ENCODE measurements at regions not wholly inside any gene's neighbourhood (a gene's known extent, or its start where the extent isn't known, plus 50 kb on each side); places are given as distances from the start of the nearest gene placed in this dataset.
"Not testable (repeated sequence)": the region's sequence is repeated elsewhere in the genome, so short reads cannot be mapped to it uniquely, and the experiment has no call there.

DNA sequence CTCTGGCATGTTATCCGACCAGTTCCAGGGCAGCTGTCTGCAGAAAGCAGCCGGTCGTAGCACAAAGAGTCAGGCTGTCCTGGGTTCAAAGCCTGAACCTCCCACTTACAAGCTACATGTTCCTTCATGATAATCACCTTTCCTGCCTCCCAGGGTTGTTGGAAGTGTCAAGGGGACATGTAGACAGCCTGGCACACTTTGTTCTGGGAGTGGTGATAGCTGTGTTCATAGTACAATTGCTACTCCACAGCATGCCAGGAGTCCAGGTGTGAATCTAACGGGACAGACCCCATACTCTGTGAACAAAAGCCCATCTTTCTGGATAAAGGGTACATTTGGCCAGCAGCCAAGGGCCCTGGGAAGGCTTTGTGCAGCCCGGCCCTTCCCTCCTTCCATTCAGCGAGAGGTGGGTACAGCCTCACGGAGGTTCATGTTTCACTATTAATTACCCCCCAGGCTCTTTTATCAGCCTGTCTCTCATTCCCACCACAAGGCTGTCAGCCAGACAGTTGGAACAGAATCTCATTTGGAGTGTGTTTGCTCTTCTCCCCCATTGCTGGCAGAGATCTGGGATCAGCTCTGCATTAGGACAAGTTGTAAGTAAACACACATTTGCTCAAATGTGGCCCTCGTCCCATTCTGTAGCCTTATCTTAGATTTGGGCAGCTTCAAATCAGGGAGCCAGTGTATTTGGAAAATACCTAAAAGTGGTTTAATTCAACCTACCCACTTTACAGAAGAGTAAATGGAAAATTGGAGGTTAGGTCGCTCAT is 101.2 kb downstream of the PROP1 start:
- H3K9me3 ChIP-seq (ENCODE audit: low read depth), result not testable (repeated sequence)

DNA sequence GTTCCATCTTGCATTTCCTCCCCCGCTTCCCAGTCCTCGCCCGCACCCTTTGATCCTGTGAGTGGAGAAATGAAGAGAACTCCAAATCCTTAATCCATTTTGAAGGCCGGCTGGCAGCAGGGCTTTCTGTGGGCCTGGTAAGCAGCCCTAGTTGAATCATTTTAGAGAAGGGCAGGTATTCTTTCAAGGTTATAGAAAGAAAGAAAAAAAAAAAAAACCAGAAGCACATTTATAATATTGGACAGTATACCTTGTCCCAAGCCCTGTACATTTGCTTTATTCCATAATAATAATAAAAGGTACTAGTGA is 103.7 kb downstream of the PROP1 start:
- not testable (repeated sequence) for H3K4me1 ChIP-seq (ENCODE audit: low read depth); H3K4me3 ChIP-seq; H3K9me3 ChIP-seq (ENCODE audit: low read depth)

More for the DNA sequence above, 101.2 kb downstream of the PROP1 start:
- H3K4me3 ChIP-seq; H3K27me3 ChIP-seq; H3K27ac ChIP-seq; H3K4me1 ChIP-seq (ENCODE audit: low read depth); H3K36me3 ChIP-seq; DNase-seq (ENCODE audit: low read depth in 1 of 2, low spot score in 1 of 2): not testable (repeated sequence)

DNA sequence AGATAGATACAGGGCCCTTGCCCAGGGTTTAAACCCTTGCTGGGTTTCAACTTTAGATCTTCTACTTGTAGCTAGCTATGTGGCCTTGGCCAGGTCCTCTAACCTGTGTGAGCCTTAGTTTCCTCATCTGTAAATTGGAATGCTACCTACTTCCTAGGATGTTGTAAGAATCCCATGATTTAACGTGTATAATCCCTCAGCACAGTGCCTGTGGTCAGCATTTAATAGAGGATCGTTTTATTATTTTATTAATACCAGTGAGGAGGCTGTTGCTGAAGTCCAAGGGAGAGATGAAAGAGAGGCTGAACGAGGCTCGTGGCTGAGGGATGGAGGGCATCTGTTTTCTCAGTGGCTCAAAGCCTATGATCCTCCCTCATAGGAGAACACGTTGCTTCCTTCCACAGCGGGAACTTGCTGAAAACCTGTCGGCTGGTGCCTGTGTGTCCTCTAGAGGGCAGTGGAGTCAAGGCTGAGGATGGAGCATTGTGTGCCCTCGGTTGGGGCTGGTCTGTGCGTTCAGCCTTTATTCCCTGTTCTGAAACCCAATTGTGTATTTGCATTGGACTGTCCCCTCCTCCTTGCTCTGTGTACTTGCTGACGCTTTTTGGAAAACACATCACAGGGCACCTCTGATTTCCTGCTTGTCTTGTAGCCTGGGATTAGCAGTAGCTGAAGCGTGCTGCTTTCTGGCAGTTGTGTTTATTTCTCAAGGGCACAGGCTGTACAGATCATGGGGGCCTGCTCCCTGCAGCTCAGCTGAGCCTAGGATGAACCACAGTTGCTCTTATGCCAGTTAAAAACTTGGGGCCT is 104.3 kb downstream of the PROP1 start:
- not testable (repeated sequence) for H3K27ac ChIP-seq; H3K4me1 ChIP-seq (ENCODE audit: low read depth); H3K27me3 ChIP-seq; H3K36me3 ChIP-seq; H3K9me3 ChIP-seq (ENCODE audit: low read depth); H3K4me3 ChIP-seq; DNase-seq (ENCODE audit: low read depth in 1 of 2, low spot score in 1 of 2)

More for the DNA sequence above, 103.7 kb downstream of the PROP1 start:
- not testable (repeated sequence) for H3K27ac ChIP-seq; H3K36me3 ChIP-seq; H3K27me3 ChIP-seq; DNase-seq (ENCODE audit: low read depth in 1 of 2, low spot score in 1 of 2)

DNA sequence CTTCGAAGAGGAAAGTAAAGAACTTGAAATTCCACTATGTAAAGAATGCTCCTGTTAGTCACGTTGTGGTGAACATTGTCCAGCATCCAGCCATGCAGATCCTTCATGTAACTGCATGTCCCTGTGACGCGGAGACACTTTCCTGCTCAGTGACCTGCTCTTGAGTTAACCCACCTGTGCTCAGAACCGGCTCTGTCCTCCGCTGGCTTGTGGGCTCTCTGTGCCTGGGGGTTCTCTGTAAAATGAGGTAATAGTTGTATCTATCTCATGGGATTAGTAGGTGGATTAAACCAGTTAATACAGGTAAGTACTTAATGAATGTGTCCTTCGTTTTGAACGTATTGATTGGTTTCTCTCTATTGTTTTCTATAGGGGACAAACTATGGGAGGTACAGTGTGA is 100.6 kb upstream of the FAM153A start:
- H3K4me1 ChIP-seq (ENCODE audit: low read depth); H3K27me3 ChIP-seq; H3K9me3 ChIP-seq (ENCODE audit: low read depth); H3K27ac ChIP-seq; DNase-seq (ENCODE audit: low read depth in 1 of 2, low spot score in 1 of 2); H3K36me3 ChIP-seq; H3K4me3 ChIP-seq: not testable (repeated sequence)

DNA sequence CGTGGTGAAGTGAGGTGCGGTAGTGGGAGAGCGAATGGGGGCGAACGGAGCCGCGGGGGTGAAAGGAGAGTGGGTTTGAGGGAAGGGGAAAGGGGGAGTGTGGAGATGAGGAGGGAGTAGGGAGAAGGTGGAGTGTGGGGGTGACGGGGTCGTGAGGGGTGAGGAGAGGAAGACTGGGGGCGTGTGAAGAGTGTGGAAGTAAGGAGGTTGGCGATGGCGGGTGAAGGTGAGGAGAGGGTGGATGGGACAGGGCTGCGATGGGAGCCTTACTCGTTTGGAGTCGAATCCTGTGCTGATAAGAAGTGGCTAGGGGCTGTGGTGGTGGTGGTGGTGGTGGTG is 93.2 kb upstream of the FAM153A start:
- not testable (repeated sequence) for H3K27ac ChIP-seq; H3K27me3 ChIP-seq; H3K36me3 ChIP-seq; H3K4me1 ChIP-seq (ENCODE audit: low read depth); H3K9me3 ChIP-seq (ENCODE audit: low read depth)
- H3K4me3 ChIP-seq, result peak overlapping the region; percentile 40
- peak in 1 of 2 donors; percentile 2 for DNase-seq (ENCODE audit: low read depth in 1 of 2, low spot score in 1 of 2)

DNA sequence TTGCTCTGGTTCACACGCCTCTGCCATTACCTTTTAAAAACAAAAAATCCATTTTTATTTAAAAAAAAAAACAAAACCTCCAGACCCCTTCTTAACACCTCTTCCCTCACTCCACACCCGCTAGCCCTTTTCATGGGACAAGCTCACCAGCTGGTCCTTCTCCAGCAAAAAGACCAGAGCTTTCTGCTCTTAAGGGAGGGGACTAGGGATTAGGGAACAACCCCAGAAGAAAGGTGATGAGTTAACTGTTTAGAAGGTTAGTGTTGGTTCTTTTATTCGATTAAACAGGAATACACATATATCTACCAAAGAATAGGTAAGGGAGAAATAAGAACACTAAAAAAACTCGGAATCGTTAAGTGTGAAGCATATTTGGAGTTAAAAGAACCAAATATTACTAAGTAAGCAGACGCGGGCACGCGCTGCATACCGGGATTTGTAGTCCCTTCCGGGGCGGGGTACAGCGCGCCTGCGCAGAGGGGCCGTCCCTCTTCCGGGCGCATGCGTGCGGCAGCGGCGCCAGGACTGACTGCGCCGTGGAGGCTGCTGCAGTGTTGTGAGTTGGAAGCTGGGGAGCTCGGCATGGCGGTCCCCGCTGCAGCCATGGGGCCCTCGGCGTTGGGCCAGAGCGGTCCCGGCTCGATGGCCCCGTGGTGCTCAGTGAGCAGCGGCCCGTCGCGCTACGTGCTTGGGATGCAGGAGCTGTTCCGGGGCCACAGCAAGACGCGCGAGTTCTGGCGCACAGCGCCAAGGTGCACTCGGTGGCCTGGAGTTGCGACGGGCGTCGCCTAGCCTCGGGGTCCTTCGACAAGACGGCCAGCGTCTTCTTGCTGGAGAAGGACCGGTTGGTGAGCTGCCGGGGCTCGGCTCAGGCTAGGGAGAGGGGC is 92.6 kb upstream of the FAM153A start:
- DNase-seq (ENCODE audit: low read depth in 1 of 2, low spot score in 1 of 2), result peak in 1 of 2 donors; percentile 0
- not testable (repeated sequence) for H3K36me3 ChIP-seq; H3K27me3 ChIP-seq; H3K4me1 ChIP-seq (ENCODE audit: low read depth); H3K27ac ChIP-seq; H3K9me3 ChIP-seq (ENCODE audit: low read depth)
- peak overlapping the region; percentile 40 for H3K4me3 ChIP-seq

DNA sequence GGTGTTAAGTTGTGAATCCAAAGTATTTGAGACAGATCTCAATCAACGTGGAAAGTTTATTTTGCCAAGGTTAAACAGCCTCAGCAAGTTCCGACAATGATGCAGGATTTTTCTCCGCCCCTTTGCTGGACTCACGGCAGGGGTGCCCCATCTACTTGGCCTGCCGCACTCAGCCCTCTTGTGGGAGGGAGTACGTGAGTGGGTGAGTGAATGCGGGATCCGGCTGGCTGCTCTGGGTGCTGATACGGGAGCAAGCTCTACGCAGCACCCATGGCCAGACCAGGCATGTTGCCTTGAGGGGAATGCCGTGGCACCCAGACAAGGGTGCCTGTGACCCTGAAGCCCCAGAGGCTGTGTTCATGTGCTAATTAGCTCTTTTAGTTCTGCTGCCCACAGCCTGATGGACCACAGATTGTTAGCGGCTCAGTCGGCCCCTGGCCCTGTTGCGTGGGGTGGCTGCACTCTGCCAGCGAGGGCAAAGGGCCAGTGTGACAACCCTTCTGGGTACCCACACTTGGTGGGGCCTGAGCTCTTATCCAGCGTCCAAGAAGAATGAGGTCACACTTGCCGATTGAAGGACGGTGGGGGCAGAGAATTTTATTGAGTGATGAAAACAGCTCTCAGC is 81.2 kb upstream of the FAM153A start:
- H3K27me3 ChIP-seq; DNase-seq (ENCODE audit: low read depth in 1 of 2, low spot score in 1 of 2); H3K27ac ChIP-seq; H3K36me3 ChIP-seq; H3K9me3 ChIP-seq (ENCODE audit: low read depth); H3K4me3 ChIP-seq; H3K4me1 ChIP-seq (ENCODE audit: low read depth): not testable (repeated sequence)

DNA sequence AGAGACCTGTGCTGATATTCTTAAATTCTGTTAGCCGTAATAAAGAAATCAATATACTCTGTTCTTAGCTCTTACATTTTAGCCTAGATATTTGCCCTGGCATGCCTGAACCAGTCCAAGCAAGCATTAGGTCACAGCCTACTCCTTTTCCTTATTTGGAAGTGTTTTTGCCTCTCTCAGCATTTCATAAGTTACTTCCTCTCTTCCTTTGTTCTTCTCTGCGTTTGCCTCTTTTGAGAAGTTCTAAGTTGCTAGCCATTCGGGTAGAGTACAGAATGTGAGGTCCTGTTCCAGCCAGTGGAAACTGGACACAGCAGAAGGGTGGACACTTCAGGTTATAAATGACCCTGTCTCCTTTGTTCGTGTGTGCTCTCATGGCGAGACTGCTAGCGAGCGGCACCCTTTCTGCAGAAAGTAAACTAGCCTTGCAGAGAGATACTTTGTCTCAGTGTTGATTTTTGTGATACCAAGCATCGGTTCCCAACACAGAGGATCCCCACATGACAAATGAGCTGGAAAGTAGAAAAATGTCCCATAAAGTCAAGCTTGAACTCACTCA is 75.0 kb upstream of the FAM153A start:
- not testable (repeated sequence) for H3K36me3 ChIP-seq, H3K27ac ChIP-seq

DNA sequence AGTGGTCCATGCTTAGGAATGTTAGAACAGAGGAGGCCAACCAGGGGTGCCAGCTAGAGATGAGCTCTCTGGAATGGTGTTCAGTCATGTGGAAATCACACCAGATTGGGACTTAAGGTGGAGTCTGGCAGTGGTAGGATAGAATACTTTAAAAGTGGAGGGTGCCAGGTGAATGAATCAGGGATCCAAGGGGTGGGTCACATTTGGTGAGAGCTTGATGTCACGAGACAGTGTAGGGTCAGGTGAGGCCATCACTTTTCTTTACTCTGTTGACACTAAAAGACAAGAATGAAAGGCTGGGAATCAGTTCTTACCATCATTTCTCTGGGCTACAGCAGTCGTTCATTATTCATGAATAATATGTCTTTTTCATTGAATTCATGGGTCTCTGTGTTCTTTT is 73.8 kb upstream of the FAM153A start:
- not testable (repeated sequence) for H3K27ac ChIP-seq; H3K4me3 ChIP-seq; DNase-seq (ENCODE audit: low read depth in 1 of 2, low spot score in 1 of 2); H3K36me3 ChIP-seq; H3K27me3 ChIP-seq; H3K4me1 ChIP-seq (ENCODE audit: low read depth); H3K9me3 ChIP-seq (ENCODE audit: low read depth)

More for the DNA sequence above, 75.0 kb upstream of the FAM153A start:
- not testable (repeated sequence) for DNase-seq (ENCODE audit: low read depth in 1 of 2, low spot score in 1 of 2); H3K9me3 ChIP-seq (ENCODE audit: low read depth); H3K4me3 ChIP-seq; H3K27me3 ChIP-seq; H3K4me1 ChIP-seq (ENCODE audit: low read depth)

DNA sequence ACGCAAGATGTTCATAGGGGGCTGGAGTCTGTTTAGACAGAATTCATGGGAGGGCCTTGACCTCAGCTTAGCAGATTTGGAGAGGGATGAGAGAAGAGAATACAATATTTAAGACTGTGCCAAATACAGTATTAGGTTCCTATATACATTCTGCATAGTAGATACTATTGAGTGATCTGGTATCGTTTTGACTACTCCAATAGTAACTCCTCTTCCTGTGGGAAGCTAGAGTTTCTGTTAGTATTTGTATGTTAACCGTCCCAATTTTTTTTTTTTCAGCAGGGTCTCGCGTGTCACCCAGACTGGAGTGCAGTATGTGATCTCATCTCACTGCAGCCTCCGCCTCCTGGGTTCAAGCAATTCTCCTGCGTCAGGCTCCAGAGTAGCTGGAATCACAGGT is 65.2 kb upstream of the FAM153A start:
- not testable (repeated sequence) for H3K4me3 ChIP-seq

DNA sequence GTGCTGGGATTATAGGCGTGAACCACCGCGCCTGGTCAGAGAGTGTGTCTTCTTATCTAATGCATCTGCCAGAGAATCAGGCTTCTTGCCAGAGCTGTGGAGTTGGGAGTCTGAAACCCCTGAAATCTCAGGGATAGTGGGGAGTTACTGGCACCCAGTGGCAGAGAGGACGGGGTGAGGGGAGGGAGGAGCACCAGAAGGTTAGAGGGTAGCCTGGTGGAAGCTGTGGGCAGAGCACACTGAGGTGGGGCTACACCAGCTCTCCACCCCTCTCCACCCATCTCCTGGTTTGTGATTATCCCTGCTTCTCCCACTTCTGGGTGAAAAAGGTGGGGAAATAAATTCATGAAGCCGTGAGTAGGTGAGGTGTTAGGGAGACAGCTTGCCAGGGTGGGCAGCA is 63.9 kb upstream of the FAM153A start:
- not testable (repeated sequence) for H3K4me3 ChIP-seq; H3K27ac ChIP-seq; H3K4me1 ChIP-seq (ENCODE audit: low read depth); DNase-seq (ENCODE audit: low read depth in 1 of 2, low spot score in 1 of 2); H3K36me3 ChIP-seq; H3K27me3 ChIP-seq; H3K9me3 ChIP-seq (ENCODE audit: low read depth)

More for the DNA sequence above, 65.2 kb upstream of the FAM153A start:
- H3K9me3 ChIP-seq (ENCODE audit: low read depth); H3K4me1 ChIP-seq (ENCODE audit: low read depth); H3K36me3 ChIP-seq; H3K27ac ChIP-seq; H3K27me3 ChIP-seq; DNase-seq (ENCODE audit: low read depth in 1 of 2, low spot score in 1 of 2): not testable (repeated sequence)

DNA sequence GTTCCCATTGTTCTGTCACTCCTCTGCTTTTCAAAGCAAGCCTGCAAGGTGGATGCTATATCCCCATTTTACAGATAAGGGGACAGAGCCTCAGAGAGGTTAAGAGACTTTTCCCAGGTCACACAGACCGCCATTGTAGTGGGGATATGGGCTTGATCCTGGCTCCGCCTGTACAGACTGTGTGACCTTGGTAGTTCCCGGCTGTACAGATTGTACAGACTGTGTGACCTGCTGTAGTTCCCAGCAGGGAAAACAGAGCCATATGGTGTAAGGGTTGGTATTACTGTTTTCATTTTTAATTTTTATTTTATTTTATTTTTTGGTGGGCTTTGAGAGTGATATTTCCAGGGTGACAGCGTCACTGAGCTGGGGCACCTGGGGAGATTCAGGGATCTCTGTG is 63.2 kb upstream of the FAM153A start:
- H3K4me3 ChIP-seq; DNase-seq (ENCODE audit: low read depth in 1 of 2, low spot score in 1 of 2); H3K27ac ChIP-seq; H3K4me1 ChIP-seq (ENCODE audit: low read depth); H3K27me3 ChIP-seq; H3K9me3 ChIP-seq (ENCODE audit: low read depth); H3K36me3 ChIP-seq: not testable (repeated sequence)

DNA sequence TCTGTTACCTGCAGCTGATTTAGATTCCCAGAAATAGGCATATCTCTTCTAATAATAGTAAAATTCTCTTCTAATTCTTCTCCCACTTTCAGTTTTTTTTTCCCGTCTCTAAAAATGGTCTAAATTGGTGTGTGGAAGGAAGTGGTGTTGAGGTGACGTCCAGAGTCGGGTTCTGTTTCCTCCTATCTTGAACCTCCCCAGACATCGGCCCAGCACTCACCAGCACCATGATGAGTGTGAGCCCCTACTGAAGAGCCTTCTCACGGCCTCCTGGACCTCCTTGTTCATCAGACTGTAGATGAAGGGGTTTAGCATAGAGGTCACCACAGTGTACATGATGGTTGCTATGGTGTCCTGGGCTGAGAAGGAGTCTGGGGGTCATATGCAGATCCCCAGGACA is 53.5 kb upstream of the FAM153A start:
- H3K27ac ChIP-seq; H3K9me3 ChIP-seq (ENCODE audit: low read depth); H3K36me3 ChIP-seq; H3K4me1 ChIP-seq (ENCODE audit: low read depth); H3K27me3 ChIP-seq; DNase-seq (ENCODE audit: low read depth in 1 of 2, low spot score in 1 of 2); H3K4me3 ChIP-seq: not testable (repeated sequence)
